HepG2 (cell line): ENCODE measurements at regions not wholly inside any gene's neighbourhood (a gene's known extent, or its start where the extent isn't known, plus 50 kb on each side); places are given as distances from the start of the nearest gene placed in this dataset.

Experiments used
- DPF2 ChIP-seq: sonication (generic); formaldehyde crosslinking; IDR thresholded peaks from 2 replicates; pipeline ENCODE4 v1.4.0; 2020; ENCODE audit warnings: mild to moderate bottlenecking, low read depth, missing genetic modification reagents, borderline replicate concordance
- E2F5 ChIP-seq: sonication (generic); formaldehyde crosslinking; conservative IDR thresholded peaks from 2 replicates; pipeline ENCODE4 v1.4.0; 2020; ENCODE audit warnings: missing genetic modification reagents
- FIP1L1 ChIP-seq: fragments of 200-400 bp; formaldehyde crosslinking; IDR thresholded peaks from 2 replicates; pipeline ENCODE4 v1.6.1; 2018; ENCODE audit warnings: low read depth, mild to moderate bottlenecking, low read length, moderate library complexity, borderline replicate concordance; ENCODE audit not compliant: insufficient read depth
- FOXM1 ChIP-seq: sonication (generic); formaldehyde crosslinking; IDR thresholded peaks from 2 replicates; pipeline ENCODE4 v1.5.0; 2020; ENCODE audit warnings: missing genetic modification reagents
- HDAC2 ChIP-seq: sonication (generic); formaldehyde crosslinking; IDR thresholded peaks from 2 replicates; pipeline ENCODE4 v1.4.0; 2020; ENCODE audit warnings: missing genetic modification reagents
- KDM1A ChIP-seq: IDR thresholded peaks from 2 replicates; pipeline ENCODE4 v1.6.1; 2016; ENCODE audit warnings: missing compliant biosample characterization
- PHF5A ChIP-seq: IDR thresholded peaks from one replicate; pipeline ENCODE4 v1.6.1; 2018; ENCODE audit warnings: low read depth, missing genetic modification reagents; ENCODE audit not compliant: unreplicated experiment
- POLR2AphosphoS5 ChIP-seq: IDR thresholded peaks from 2 replicates; pipeline ENCODE4 v1.6.1; 2012; ENCODE audit warnings: low read depth, low read length
- SKIL ChIP-seq: sonication (generic); formaldehyde crosslinking; IDR thresholded peaks from 2 replicates; pipeline ENCODE4 v1.8.0; 2022; ENCODE audit warnings: missing genetic modification reagents, mild to moderate bottlenecking, moderate library complexity, borderline replicate concordance
- SP2 ChIP-seq: sonication (generic); formaldehyde crosslinking; IDR thresholded peaks from 2 replicates; pipeline ENCODE4 v1.5.1; 2020; ENCODE audit warnings: mild to moderate bottlenecking, missing genetic modification reagents
- UBTF ChIP-seq: sonication (generic); formaldehyde crosslinking; IDR thresholded peaks from 2 replicates; pipeline ENCODE4 v1.4.0; 2020; ENCODE audit warnings: mild to moderate bottlenecking, missing genetic modification reagents
- ZNF468 ChIP-seq: sonication (generic); formaldehyde crosslinking; IDR thresholded peaks from 2 replicates; pipeline ENCODE4 v1.8.0; 2022; ENCODE audit warnings: mild to moderate bottlenecking, moderate library complexity, missing genetic modification reagents
- ZSCAN22 ChIP-seq: sonication (generic); formaldehyde crosslinking; IDR thresholded peaks from 2 replicates; pipeline ENCODE4 v1.4.0; 2020; ENCODE audit warnings: mild to moderate bottlenecking, missing genetic modification reagents

- TF ChIP-seq SKIL (no peak), SP2 (CRISPR knock-in tag) (no peak), UBTF (CRISPR knock-in tag) (no peak), KDM1A (CRISPR knock-in tag) (no peak), HDAC2 (CRISPR knock-in tag) (no peak), ZNF468 (CRISPR knock-in tag) (no peak), ZSCAN22 (CRISPR knock-in tag) (no peak), POLR2AphosphoS5 (no peak), PHF5A (CRISPR knock-in tag) (no peak), E2F5 (CRISPR knock-in tag) (no peak), FIP1L1 (no peak), DPF2 (CRISPR knock-in tag) (no peak), FOXM1 (CRISPR knock-in tag) (no peak)
Observed at GRCh38 chr2:43073401-43073825, 153.0 kb downstream of the ZFP36L2 start.
